Astrocyte (in vitro differentiated cells and primary cell): ENCODE measurements at regions not wholly inside any gene's neighbourhood (a gene's known extent, or its start where the extent isn't known, plus 50 kb on each side); places are given as distances from the start of the nearest gene placed in this dataset.

Experiments
- DNase-seq: peaks from one replicate; pipeline ENCODE4 v3.0.0-alpha.2; 2010; ENCODE audit warnings: low read depth
- FAIRE-seq: peaks from 2 replicates; lab custom pipeline; 2011; peaks lifted over from hg19 to GRCh38; lab: Jason Lieb, UNC
- H2AFZ ChIP-seq: 2 replicates; pipeline ENCODE4 v1.6.0; 2012; ENCODE audit warnings: low read depth, low read length, inconsistent platforms
- H3K27ac ChIP-seq: 2 replicates; pipeline ENCODE4 v1.5.1; 2011; ENCODE audit warnings: low read depth, low read length, inconsistent platforms
- H3K27me3 ChIP-seq: 2 replicates; pipeline ENCODE4 v1.6.0; 2011; ENCODE audit warnings: low read length, inconsistent platforms; ENCODE audit not compliant: insufficient read depth
- H3K36me3 ChIP-seq: 2 replicates; pipeline ENCODE4 v1.5.1; 2011; ENCODE audit warnings: low read length, inconsistent platforms; ENCODE audit not compliant: insufficient read depth
- H3K4me1 ChIP-seq: 2 replicates; pipeline ENCODE4 v1.5.1; 2011; ENCODE audit warnings: low read length, inconsistent platforms; ENCODE audit not compliant: insufficient read depth
- H3K4me2 ChIP-seq: 2 replicates; pipeline ENCODE4 v1.6.0; 2012; ENCODE audit warnings: low read length, inconsistent platforms
- H3K4me3 ChIP-seq: 2 replicates; pipeline ENCODE4 v1.5.1; 2011; ENCODE audit warnings: low read depth, mild to moderate bottlenecking, low read length, inconsistent platforms; ENCODE audit not compliant: insufficient read depth
- H3K79me2 ChIP-seq: 2 replicates; pipeline ENCODE4 v1.6.0; 2012; ENCODE audit warnings: mild to moderate bottlenecking, low read length, inconsistent platforms; ENCODE audit not compliant: insufficient read depth
- H3K9ac ChIP-seq: 2 replicates; pipeline ENCODE4 v1.6.0; 2012; ENCODE audit warnings: mild to moderate bottlenecking, low read length, inconsistent platforms
- H3K9me3 ChIP-seq: 2 replicates; pipeline ENCODE4 v1.5.1; 2012; ENCODE audit warnings: low read depth, mild to moderate bottlenecking, low read length, inconsistent platforms; ENCODE audit not compliant: insufficient read depth
- H4K20me1 ChIP-seq: 2 replicates; pipeline ENCODE4 v1.6.0; 2012; ENCODE audit warnings: low read length, inconsistent platforms; ENCODE audit not compliant: insufficient read depth
- H3K27ac Mint-ChIP-seq: one replicate; pipeline ENCODE4 v1.8.0; 2021; ENCODE audit warnings: mild to moderate bottlenecking, mixed read lengths; ENCODE audit not compliant: unreplicated experiment
- H3K27me3 Mint-ChIP-seq: one replicate; pipeline ENCODE4 v1.8.0; 2021; ENCODE audit warnings: low read depth, mixed read lengths; ENCODE audit not compliant: unreplicated experiment
- H3K36me3 Mint-ChIP-seq: one replicate; pipeline ENCODE4 v1.8.0; 2021; ENCODE audit warnings: low read depth, mixed read lengths; ENCODE audit not compliant: unreplicated experiment
- H3K4me1 Mint-ChIP-seq: one replicate; pipeline ENCODE4 v1.8.0; 2021; ENCODE audit warnings: low read depth, mixed read lengths; ENCODE audit not compliant: unreplicated experiment
- H3K4me3 Mint-ChIP-seq: one replicate; pipeline ENCODE4 v1.8.0; 2021; ENCODE audit warnings: mild to moderate bottlenecking, moderate library complexity, mixed read lengths; ENCODE audit not compliant: unreplicated experiment
- H3K9me3 Mint-ChIP-seq: one replicate; pipeline ENCODE4 v1.8.0; 2021; ENCODE audit warnings: mild to moderate bottlenecking, mixed read lengths; ENCODE audit not compliant: unreplicated experiment
- EZH2 ChIP-seq: IDR thresholded peaks from 2 replicates; pipeline ENCODE4 v1.6.1; 2012; ENCODE audit warnings: mild to moderate bottlenecking, low read length, inconsistent platforms; ENCODE audit not compliant: insufficient read depth
- TF ChIP-seq, protein P1 (sequence below): IDR thresholded peaks from 2 replicates; pipeline ENCODE4 v1.5.1; 2011; ENCODE audit warnings: low read depth, mild to moderate bottlenecking, inconsistent platforms, low read length, moderate library complexity; ENCODE audit not compliant: insufficient read depth

DNA sequence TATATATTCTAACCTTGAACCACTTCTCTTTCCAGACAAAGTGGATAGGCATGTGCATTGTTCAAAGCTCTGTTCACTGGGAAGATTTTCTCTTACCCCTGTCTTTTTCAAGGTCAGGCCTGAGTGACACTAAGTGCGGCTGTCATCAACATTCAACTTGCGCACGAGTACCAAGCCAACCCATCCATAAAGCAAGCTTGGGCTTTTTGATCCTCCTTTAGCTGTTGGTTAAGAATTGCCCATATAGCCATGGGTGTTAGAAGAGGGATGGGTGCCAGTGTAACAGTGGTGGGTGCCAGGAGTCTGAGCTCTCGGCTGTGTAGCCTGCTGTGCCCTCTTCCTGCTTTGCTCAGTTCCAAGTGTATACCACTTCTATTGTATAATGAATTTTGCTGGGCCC lies 136.1 kb downstream of the GLUL start:
- Mint-ChIP-seq H3K27ac (no peak overlapping the region), H3K27me3 (no peaks in the 10 kb centered on the region), H3K36me3 (no peaks in the 10 kb centered on the region), H3K9me3 (no peaks in the 10 kb centered on the region), H3K4me1 (peaks cover 6% of the 10 kb centered on the region), H3K4me3 (no peak overlapping the region)
- H3K9ac ChIP-seq = no peak overlapping the region
- no peak overlapping the region for H3K4me2 ChIP-seq
- TF ChIP-seq EZH2 = no peak
- TF ChIP-seq, protein P1, sequence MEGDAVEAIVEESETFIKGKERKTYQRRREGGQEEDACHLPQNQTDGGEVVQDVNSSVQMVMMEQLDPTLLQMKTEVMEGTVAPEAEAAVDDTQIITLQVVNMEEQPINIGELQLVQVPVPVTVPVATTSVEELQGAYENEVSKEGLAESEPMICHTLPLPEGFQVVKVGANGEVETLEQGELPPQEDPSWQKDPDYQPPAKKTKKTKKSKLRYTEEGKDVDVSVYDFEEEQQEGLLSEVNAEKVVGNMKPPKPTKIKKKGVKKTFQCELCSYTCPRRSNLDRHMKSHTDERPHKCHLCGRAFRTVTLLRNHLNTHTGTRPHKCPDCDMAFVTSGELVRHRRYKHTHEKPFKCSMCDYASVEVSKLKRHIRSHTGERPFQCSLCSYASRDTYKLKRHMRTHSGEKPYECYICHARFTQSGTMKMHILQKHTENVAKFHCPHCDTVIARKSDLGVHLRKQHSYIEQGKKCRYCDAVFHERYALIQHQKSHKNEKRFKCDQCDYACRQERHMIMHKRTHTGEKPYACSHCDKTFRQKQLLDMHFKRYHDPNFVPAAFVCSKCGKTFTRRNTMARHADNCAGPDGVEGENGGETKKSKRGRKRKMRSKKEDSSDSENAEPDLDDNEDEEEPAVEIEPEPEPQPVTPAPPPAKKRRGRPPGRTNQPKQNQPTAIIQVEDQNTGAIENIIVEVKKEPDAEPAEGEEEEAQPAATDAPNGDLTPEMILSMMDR = no peak
- no peaks in the 10 kb centered on the region for H3K27me3 ChIP-seq
- no peak for DNase-seq
- H3K79me2 ChIP-seq = no peaks in the 10 kb centered on the region
- no peak overlapping the region for H3K27ac ChIP-seq
- no peaks in the 10 kb centered on the region for H3K36me3 ChIP-seq
- no peak for FAIRE-seq
- H2AFZ ChIP-seq = no peak overlapping the region
- H3K4me1 ChIP-seq = no peaks in the 10 kb centered on the region
- no peaks in the 10 kb centered on the region for H4K20me1 ChIP-seq
- H3K9me3 ChIP-seq = no peaks in the 10 kb centered on the region
- no peak overlapping the region for H3K4me3 ChIP-seq

DNA sequence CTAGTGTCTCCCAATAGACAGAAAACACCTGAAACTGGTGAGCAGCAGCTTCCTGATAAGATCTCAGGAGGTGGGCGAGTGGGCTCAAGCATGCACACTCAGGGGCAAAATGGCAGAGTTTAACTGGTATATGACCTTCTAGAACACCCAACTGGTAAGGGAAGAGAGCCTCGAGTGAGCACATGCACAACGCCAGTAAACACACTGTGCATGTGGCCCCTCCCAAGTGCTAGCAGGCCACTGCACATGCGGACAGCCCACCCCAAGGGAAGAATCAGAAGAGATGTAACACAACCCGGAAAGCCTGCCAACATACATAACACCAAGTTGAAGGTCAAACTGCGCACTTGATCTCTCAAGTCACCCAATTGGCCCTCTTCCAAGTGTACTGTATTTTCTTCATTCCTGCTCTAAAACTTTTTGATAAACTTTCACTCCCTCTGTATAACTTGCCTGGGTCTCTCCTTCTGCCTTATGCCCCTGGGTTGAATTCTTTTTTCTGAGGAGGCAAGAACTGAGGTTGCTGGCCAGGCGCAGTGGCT lies 138.2 kb downstream of the GLUL start:
- Histone ChIP-seq H3K4me2 (no peak overlapping the region), H3K27ac (no peak overlapping the region), H3K27me3 (no peaks in the 10 kb centered on the region), H3K36me3 (no peaks in the 10 kb centered on the region), H2AFZ (no peak overlapping the region), H4K20me1 (no peaks in the 10 kb centered on the region), H3K4me3 (no peak overlapping the region), H3K4me1 (no peaks in the 10 kb centered on the region), H3K9me3 (no peaks in the 10 kb centered on the region), H3K79me2 (no peaks in the 10 kb centered on the region), H3K9ac (no peak overlapping the region)
- Mint-ChIP-seq H3K4me1 (peaks cover 4% of the 10 kb centered on the region), H3K9me3 (peaks cover 3% of the 10 kb centered on the region), H3K27me3 (no peaks in the 10 kb centered on the region), H3K27ac (no peak overlapping the region), H3K4me3 (no peak overlapping the region), H3K36me3 (no peaks in the 10 kb centered on the region)
- TF ChIP-seq EZH2 = no peak
- TF ChIP-seq, protein P1 = no peak
- DNase-seq = no peak
- FAIRE-seq = no peak

DNA sequence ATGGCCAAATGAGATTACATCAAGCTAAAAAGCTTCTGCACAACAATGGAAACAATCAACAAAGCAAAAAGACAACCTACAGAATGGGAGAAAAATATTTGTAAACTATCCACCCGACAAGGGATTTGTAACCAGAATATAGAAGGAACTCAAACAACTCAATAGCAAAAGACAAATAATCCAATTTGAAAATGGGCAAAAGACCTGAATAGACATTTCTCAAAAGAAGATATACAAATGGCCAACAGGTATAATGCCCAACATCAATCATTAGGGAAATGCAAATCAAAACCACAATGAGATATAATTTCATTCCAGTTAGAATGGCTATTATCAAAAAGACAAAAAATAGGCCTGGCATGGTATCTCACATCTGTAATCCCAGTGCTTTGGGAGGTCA lies 140.0 kb downstream of the GLUL start:
- H3K4me3 ChIP-seq = no peak overlapping the region
- no peaks in the 10 kb centered on the region for H3K36me3 Mint-ChIP-seq

More for the DNA sequence above, 140.0 kb downstream of the GLUL start:
- Histone ChIP-seq H3K9ac (no peak overlapping the region), H3K4me2 (no peak overlapping the region), H3K79me2 (no peaks in the 10 kb centered on the region), H2AFZ (no peak overlapping the region), H4K20me1 (no peaks in the 10 kb centered on the region), H3K9me3 (no peaks in the 10 kb centered on the region), H3K27me3 (no peaks in the 10 kb centered on the region), H3K36me3 (no peaks in the 10 kb centered on the region), H3K27ac (no peak overlapping the region), H3K4me1 (no peaks in the 10 kb centered on the region)
- no peak for DNase-seq
- H3K27me3 Mint-ChIP-seq = no peaks in the 10 kb centered on the region
- H3K4me3 Mint-ChIP-seq = no peak overlapping the region
- TF ChIP-seq, protein P1 = no peak
- no peak for TF ChIP-seq EZH2
- H3K4me1 Mint-ChIP-seq = peaks cover 4% of the 10 kb centered on the region
- H3K27ac Mint-ChIP-seq = no peak overlapping the region
- H3K9me3 Mint-ChIP-seq = peaks cover 3% of the 10 kb centered on the region
- FAIRE-seq = no peak
